GM12878 (cell line): ENCODE measurements at regions not wholly inside any gene's neighbourhood (a gene's known extent, or its start where the extent isn't known, plus 50 kb on each side); places are given as distances from the start of the nearest gene placed in this dataset.

Source experiments
- ATAC-seq: fragments of 200-7000 bp; cut with Tn5 transposase; 3 replicates; pipeline ENCODE4 v1.9.1; 2020; ENCODE audit warnings: mild to moderate bottlenecking, moderate library complexity
- BruUV-seq: library from RNA; stranded (reverse); fragments of 400-500 nt; replicated peaks from 2 replicates; lab custom pipeline; 2021; lab: Mats Ljungman, UMichigan
- CTCF ChIA-PET: fragments of 300-600 bp; sonication (Branson Sonifier 250); formaldehyde crosslinking; extraction: SDS; loops from one replicate; lab custom pipeline; 2021; ENCODE audit warnings: inconsistent platforms; lab: Yijun Ruan, JAX
- POLR2A ChIA-PET: fragments of 350-600 bp; formaldehyde crosslinking; extraction: SDS; loops from one replicate; lab custom pipeline; 2021; ENCODE audit warnings: inconsistent platforms; lab: Charles Lee
- RAD21 ChIA-PET: fragments of 300-600 bp; sonication (Branson Sonifier 250); formaldehyde crosslinking; loops from one replicate; lab custom pipeline; 2023; ENCODE audit warnings: antibody characterized with exemption; ENCODE audit not compliant: unreplicated experiment; lab: Charles Lee
- SMC1A ChIA-PET: fragments of 300-600 bp; sonication (Branson Sonifier 250); formaldehyde crosslinking; loops from one replicate; lab custom pipeline; 2023; ENCODE audit not compliant: unreplicated experiment, uncharacterized antibody; lab: Charles Lee
- DNase-seq: peaks from one replicate; pipeline ENCODE4 v3.0.0-alpha.2; 2011; ENCODE audit warnings: low read depth, low spot score
- FAIRE-seq: peaks from 3 replicates; lab custom pipeline; 2011; peaks lifted over from hg19 to GRCh38; lab: Jason Lieb, UNC
- H2AFZ ChIP-seq: 2 replicates; pipeline ENCODE4 v1.6.0; 2011; ENCODE audit warnings: low read depth, low read length, control low read depth; ENCODE audit not compliant: control insufficient read depth
- H3K27ac ChIP-seq: 2 replicates; pipeline ENCODE4 v1.5.1; 2011; ENCODE audit warnings: control low read depth; ENCODE audit not compliant: control insufficient read depth, insufficient read depth
- H3K27me3 ChIP-seq, 2 experiments: replicated peaks in 1 of 2; 2 replicates each; pipeline versions ENCODE4 v1.6.0 to v1.6.1; 2011; ENCODE audit warnings: low read length in 1 of 2; ENCODE audit not compliant: control insufficient read depth in 2 of 2, insufficient read depth in 2 of 2
- H3K36me3 ChIP-seq, 2 experiments: 2 replicates each; pipeline ENCODE4 v1.5.1; 2011; ENCODE audit warnings: low read length in 1 of 2; ENCODE audit not compliant: control insufficient read depth in 2 of 2, insufficient read depth in 2 of 2
- H3K4me1 ChIP-seq: 2 replicates; pipeline ENCODE4 v1.6.1; 2011; ENCODE audit warnings: mild to moderate bottlenecking, low read length, moderate library complexity, mixed read lengths; ENCODE audit not compliant: control insufficient read depth, insufficient read depth
- H3K4me2 ChIP-seq: 2 replicates; pipeline ENCODE4 v1.6.0; 2011; ENCODE audit warnings: control low read depth; ENCODE audit not compliant: control insufficient read depth, insufficient read depth
- H3K4me3 ChIP-seq: fragments of 200-600 bp; sonication (generic); 2 replicates; pipeline ENCODE4 v1.5.1; 2016
- H3K79me2 ChIP-seq: 2 replicates; pipeline ENCODE4 v1.6.0; 2011; ENCODE audit warnings: low read length; ENCODE audit not compliant: control insufficient read depth, insufficient read depth
- H3K9ac ChIP-seq: 2 replicates; pipeline ENCODE4 v1.8.0; 2011; ENCODE audit warnings: low read length, control low read depth, mixed read lengths; ENCODE audit not compliant: control insufficient read depth, insufficient read depth
- H3K9me3 ChIP-seq: replicated peaks from 3 replicates; pipeline ENCODE4 v1.5.1; 2011; ENCODE audit warnings: mild to moderate bottlenecking, low read length; ENCODE audit not compliant: control insufficient read depth, insufficient read depth
- H4K20me1 ChIP-seq: 2 replicates; pipeline ENCODE4 v1.6.0; 2011; ENCODE audit not compliant: control insufficient read depth, insufficient read depth
- ATF3 ChIP-seq: IDR thresholded peaks from 2 replicates; pipeline ENCODE4 v1.6.1; 2011; ENCODE audit warnings: low read depth, mild to moderate bottlenecking, low read length, moderate library complexity, borderline replicate concordance; ENCODE audit errors: extremely low read depth
- BCL11A ChIP-seq: IDR thresholded peaks from 2 replicates; pipeline ENCODE4 v1.6.1; 2011; ENCODE audit warnings: low read depth, low read length
- EP300 ChIP-seq, 2 experiments: fragments of 150-350 bp in 1 of 2; IDR thresholded peaks; 2 replicates each; pipeline ENCODE4 v1.6.1; 2011 to 2012; ENCODE audit warnings: low read depth in 2 of 2, low read length in 2 of 2, borderline replicate concordance in 1 of 2, improper control_type of control experiment in 1 of 2, inconsistent platforms in 1 of 2; ENCODE audit not compliant: control insufficient read depth in 1 of 2
- FOS ChIP-seq: IDR thresholded peaks from 3 replicates; pipeline ENCODE4 v1.6.1; 2011; ENCODE audit warnings: borderline replicate concordance; ENCODE audit not compliant: insufficient read length; ENCODE audit errors: extremely low read depth
- IRF3 ChIP-seq: fragments of 450-650 bp; IDR thresholded peaks from 2 replicates; pipeline ENCODE4 v1.6.1; 2014; ENCODE audit warnings: mild to moderate bottlenecking
- JUND ChIP-seq: IDR thresholded peaks from 2 replicates; pipeline ENCODE4 v1.6.1; 2012; ENCODE audit warnings: low read depth, mild to moderate bottlenecking, low read length, improper control_type of control experiment, moderate library complexity
- RAD51 ChIP-seq: fragments of 450-650 bp; IDR thresholded peaks from 2 replicates; pipeline ENCODE4 v1.6.1; 2016; ENCODE audit warnings: moderate library complexity, mild to moderate bottlenecking, inconsistent platforms
- RELB ChIP-seq: fragments of 450-650 bp; IDR thresholded peaks from 2 replicates; pipeline ENCODE4 v1.6.1; 2017; ENCODE audit warnings: low read depth, mild to moderate bottlenecking, moderate library complexity
- YBX1 ChIP-seq: fragments of 450-650 bp; IDR thresholded peaks from 2 replicates; pipeline ENCODE4 v1.6.1; 2016; ENCODE audit warnings: antibody characterized with exemption
- YY1 ChIP-seq: IDR thresholded peaks from 2 replicates; pipeline ENCODE4 v1.6.1; 2011; ENCODE audit warnings: low read depth, mild to moderate bottlenecking, low read length
- ZNF622 ChIP-seq: fragments of 450-650 bp; IDR thresholded peaks from 2 replicates; pipeline ENCODE4 v1.6.1; 2017; ENCODE audit warnings: mild to moderate bottlenecking, inconsistent platforms
- WGBS: methylation state at CpG from one replicate; pipeline ENCODE4 v1.1.6; 2016; ENCODE audit warnings: low lambda C conversion rate; ENCODE audit not compliant: insufficient replicate concordance, insufficient coverage; ENCODE audit errors: missing lambda C conversion rate; 5-methylcytosine and 5-hydroxymethylcytosine counted together
- in situ Hi-C: fragments of 300-500 bp; cut with MboI; formaldehyde crosslinking; loops from 9 replicates; pipeline ENCODE4 v1.14.3; 2018; ENCODE audit warnings: mixed read lengths
- intact Hi-C: fragments of 100-400 bp; cut with micrococcal nuclease; formaldehyde crosslinking; loops from one replicate; pipeline ENCODE4 v1.14.2; 2022; ENCODE audit not compliant: unreplicated experiment

GRCh38 chr10:33939892-33940291 lies 605.4 kb upstream of the NRP1 start (continued):
- TF ChIP-seq RELB (no peak), ATF3 (no peak), BCL11A (no peak), IRF3 (no peak), YY1 (no peak)

GRCh38 chr10:33939410-33939809 lies 604.9 kb upstream of the NRP1 start:
- 41% methylated on average over 4 of the region's 4 CpGs for WGBS
- CTCF ChIA-PET, result interaction anchor here (0.5 kb wide), 1 partner anchor 25 kb away, joined by 3 read pairs; no protein-coding TSS in a partner anchor

More at GRCh38 chr10:33939410-33939809, 604.9 kb upstream of the NRP1 start:
- POLR2A ChIA-PET, result no interaction called here
- Histone ChIP-seq H4K20me1 (no peaks in the 10 kb centered on the region), H3K27ac (no peak overlapping the region), H3K36me3 (no peaks in the 10 kb centered on the region), H3K4me3 (no peak overlapping the region), H3K79me2 (no peaks in the 10 kb centered on the region), H3K4me1 (no peaks in the 10 kb centered on the region), H3K9me3 (no peaks in the 10 kb centered on the region), H3K9ac (no peak overlapping the region), H3K27me3 (no peaks in the 10 kb centered on the region), H3K4me2 (no peak overlapping the region), H2AFZ (no peak overlapping the region)
- FAIRE-seq, result no peak
- TF ChIP-seq YBX1 (no peak), EP300 (IDR thresholded peaks at IDR 0.05; ENCODE audit: borderline replicate concordance in 1 of 2, control insufficient read depth in 1 of 2, low read depth in 2 of 2, low read length in 2 of 2) (no peak), JUND (no peak), FOS (no peak), ZNF622 (no peak), RAD51 (no peak)
- ATAC-seq, result no peak
- in situ Hi-C loops (no loop called here), intact Hi-C loops (no loop called here)
- BruUV-seq, result no TSS peak
- DNase-seq, result no peak
- SMC1A ChIA-PET, result no interaction called here
- RAD21 ChIA-PET, result no interaction called here
